CMK (cell line): ENCODE measurements at regions not wholly inside any gene's neighbourhood (a gene's known extent, or its start where the extent isn't known, plus 50 kb on each side); places are given as distances from the start of the nearest gene placed in this dataset.

Experiments
- DNase-seq: peaks from one replicate; pipeline ENCODE4 v3.0.0-alpha.2; 2010; ENCODE audit warnings: low read depth

DNA sequence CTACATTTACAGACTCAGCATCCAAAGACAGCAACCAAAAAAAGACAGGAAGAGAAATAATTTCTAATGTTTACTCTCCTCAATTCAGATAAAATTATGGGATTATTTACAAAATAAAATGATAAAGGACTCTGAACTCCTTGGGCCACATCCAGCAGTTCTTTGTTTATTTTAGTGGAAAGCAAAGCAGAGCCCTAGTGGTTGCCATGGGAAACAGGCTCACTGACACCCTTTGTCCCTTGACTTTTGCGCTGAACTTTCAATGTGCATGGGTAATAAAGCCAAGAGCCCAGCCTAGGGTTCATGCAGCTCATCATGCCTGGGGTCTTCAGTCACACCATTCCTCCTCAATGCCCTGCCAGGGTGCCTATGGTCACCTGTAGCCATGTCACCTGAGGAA, 442.6 kb upstream of the IGFBP3 start:
- DNase-seq: no peak

DNA sequence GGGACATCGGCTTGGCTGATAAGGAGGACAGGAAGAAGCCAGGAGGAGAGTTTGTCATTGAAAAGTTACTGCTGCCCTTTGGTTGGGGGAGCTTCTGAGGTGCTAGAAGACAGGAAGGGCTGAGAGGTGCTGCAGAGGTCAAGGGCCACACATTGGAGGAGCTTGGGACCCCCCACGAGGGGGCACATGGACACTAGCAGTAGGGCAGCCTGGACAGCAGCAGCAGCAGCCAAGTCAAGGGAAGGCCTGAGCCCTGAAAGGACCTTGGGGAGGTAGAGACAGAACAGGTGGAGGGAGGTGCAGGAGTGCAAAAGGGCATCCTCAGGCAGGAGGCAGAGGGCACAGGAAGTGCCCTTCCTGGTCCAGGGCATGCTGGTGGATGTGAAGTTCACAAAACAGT, 439.7 kb upstream of the IGFBP3 start:
- DNase-seq: no peak

DNA sequence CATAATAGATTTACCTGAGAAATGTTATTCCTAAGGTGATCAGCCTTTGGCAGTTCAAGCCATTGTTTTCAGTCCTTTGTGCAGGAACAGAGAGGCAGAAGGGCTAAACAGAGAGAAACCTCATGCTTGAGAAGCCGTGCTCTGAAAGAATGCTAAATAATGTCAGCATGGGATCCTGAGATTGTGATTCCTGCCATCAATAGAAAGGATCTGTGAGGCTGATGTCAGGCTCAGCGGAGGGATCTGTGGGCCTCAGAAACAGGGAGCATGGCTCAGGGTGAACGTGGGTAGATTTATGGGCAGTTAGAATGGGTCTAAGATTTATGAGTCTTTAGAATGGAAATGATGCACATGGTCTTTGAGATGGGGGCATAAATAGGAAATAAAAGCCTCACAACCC, 439.2 kb upstream of the IGFBP3 start:
- DNase-seq: no peak

DNA sequence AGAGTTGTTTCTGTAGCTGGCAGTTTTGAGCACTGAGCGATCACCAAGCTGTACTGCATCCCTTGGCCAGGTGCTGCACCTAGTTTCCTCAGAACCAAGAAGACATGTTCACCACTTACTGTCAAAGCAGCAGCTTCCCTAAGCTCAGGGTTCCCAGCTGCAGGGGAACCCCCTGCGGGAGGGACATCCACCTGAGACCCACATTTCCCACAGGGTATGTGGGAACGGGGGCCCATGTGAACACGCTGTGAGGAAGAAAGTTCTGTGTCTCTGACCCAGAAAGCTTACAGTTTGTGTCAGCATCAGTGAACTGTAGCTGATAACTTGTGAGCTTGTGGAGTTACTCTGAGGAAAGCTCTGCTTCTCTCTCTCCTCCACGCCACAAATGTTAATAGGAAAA, 436.8 kb upstream of the IGFBP3 start:
- DNase-seq: no peak

DNA sequence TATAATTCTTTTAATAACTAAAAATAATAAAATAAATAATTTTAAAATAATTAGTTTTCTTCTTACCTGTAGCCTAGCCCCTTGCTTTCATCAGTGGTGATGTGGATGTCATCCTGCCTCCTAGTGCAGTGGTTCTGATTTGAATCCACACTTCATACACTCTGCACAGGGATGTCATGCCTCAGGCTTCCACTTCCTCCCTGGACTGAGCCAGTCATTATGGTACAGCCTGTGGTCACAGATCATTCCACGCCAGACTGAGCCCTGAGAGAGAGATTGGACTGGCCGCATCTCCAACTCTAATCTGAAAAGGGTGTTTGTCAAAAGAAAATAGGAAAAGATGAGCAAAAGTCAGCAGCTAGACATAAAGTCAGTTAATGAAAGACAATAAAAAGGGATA, 436.2 kb upstream of the IGFBP3 start:
- DNase-seq: no peak

DNA sequence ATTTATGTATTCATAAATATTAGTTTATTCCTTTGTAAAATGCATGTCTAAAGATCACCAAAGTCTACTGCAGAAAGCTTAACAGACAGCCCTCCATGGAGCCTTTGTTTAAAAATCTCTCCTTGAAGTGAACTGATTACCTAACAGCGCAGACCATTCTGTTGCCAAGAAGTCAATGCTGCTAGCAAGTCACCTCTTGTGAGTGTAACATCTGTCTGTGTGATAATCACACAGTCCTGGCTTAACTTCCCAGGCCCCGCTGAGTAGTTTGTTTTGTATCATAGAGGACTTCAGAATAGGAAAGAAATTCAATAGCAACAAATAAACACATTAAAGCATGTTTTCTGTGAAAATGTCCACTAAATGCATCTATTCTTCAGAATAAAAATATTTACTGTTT, 435.3 kb upstream of the IGFBP3 start:
- DNase-seq: no peak

DNA sequence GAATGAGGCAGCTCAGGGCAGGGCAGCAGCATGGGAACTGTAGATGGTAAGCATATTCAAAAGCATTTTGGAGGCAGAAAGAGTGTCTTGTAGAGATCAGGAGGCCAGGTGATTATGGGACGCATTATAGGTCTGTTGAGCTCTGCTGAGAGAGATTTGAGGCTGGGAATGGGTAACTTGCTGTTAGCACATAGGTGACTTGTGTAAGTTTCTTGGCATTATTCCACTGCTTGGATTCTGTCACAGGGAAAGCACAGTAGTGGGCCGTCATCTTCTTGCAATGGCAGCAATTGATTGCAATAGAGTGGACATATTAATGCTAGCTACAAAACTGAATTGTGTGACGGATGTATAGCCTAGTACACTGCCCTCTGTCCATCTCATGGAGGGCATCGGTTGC, 434.3 kb upstream of the IGFBP3 start:
- no peak for DNase-seq

DNA sequence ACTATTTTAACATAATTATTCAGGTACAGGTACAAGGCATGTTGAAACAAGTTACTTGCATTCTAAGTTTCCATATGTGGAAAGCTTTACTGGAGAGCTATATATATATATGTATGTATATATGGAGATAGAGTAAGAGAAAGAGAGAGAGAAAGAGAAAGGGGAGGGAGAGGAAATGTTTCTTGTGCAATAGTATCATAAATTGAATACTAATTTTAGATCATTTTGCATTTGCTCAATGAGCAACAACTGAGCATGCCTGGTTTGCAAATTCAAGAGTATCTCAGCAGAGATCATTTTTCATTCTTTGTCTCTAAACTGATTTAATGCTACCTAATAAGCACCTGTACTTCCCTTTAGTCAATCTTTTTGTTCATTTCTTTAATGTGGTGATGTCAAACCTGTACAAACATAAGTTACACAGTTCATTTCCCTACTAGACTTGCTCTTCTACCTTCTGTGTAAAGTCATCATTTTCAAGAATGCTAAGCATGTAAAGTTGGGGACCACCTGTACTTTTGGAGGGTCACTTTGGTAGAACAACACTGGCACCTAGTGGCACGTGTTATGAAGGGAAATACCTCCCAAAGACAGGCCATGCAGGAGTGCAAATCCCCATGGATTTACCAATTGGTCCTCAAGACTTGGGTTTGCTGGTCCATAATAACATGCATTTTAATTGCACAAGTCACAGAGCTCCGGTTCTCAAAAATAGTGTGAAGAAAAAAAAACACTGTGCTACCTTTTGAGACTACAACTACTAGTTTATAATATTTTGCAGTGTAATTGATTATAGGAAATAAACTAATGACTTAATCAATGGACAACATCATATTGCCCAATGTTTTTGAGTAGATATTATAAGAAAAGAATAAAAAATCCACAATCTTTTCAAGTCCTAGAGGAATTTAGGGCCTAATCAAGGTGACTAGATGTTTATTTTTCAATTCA, 431.2 kb upstream of the IGFBP3 start:
- no peak for DNase-seq

DNA sequence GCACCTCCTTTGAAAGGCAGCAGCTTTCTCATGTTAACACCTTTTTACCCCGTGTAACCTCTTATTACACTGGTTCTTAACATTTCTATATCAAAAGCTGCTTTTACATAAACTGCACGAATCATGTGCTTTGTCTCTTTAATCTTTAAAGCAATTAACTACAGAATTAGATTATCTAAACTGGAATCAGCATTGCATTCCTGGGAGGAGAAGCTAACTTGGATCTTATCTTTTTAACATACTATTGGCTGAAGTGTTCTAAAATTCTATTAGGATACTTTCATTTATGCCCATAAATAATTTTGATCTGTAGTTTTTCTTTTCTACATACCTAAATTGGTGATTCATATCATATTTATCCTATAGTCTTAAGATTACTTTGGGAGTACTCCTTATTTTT, 428.4 kb upstream of the IGFBP3 start:
- no peak for DNase-seq

DNA sequence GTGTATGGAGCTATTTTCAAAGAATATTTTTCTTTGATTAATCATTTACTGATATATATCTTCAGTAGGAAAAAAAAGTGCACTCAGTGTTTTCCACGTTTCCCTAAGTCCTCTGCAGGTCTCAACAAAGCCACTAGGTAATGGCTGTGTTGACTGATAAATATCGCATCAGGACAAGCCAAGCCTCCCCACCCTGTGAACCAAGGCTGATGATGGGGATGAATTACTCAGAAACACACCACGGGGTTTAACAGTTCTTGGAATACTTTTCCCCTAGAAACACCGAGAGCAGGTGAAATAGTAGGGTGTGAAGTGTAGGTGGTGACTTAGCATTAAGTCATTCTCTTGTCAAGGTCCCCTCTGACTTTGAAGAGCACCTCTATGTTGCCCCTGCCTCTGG, 423.5 kb upstream of the IGFBP3 start:
- no peak for DNase-seq

DNA sequence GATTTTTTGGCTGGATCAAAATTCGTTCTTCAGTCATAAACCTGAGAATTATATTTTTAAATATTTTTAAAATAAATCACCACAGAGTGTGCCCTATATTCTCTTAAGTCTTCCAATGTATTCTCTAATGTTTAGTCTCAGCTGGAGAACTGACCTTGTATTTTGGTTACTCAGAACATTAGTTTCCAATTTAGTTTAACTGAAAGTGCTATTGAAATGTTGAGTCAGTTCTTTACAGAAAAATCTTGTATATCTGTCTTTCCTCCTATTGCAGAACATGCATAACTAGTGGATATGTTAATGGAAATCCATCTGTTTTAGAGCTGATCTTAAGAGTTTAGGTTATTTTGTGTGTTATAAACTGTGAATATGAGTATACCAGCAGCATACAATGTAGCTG, 422.7 kb upstream of the IGFBP3 start:
- no peak for DNase-seq

DNA sequence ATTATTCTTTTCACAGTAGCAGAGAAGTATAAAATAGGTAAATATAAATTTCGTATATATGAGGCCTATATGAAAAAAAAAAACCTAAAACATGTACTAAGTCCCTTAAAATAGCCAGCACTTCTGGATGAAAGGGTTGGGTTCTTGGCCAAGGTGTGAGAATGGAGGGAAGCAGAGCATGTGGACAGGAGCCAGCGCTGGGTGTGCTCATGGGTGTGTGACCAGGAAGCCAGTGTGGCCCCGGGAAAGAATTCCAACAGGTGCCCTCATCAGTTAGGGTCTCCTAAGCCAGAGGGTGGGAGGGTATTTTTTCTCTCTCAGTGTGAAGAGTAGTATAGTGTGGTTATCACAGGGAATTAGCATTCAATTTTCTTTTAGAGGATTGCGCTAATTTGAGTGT, 401.9 kb upstream of the IGFBP3 start:
- DNase-seq: no peak

DNA sequence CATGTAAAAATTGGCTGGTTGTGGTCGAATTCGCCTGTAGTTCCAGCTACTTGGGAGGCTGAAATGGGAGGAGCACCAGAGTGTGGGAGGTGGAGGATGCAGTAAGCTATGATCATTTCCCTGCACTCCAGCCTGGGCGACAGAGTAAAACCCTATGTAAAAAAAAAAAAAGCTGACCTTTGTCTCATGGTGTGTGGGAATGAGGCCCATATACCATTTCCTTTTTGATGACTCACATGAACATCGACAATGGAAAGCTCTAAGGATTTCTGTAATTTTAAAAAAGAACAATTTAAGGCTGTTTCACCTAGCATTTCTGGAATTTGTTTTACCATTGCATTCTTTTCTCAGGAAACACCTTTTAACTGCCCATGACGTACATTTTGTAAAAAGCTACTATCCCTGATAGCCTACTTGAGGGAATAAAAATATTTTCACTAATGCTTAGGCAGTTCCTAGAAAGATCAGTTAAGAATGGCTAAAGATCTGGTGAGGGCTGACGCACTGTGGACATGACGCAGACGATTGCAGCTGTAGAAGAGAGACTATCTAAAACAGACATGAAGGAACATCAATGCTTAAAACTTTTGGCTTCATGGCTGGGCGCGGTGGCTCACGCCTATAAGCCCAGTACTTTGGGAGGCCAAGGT, 400.6 kb upstream of the IGFBP3 start:
- no peak for DNase-seq

DNA sequence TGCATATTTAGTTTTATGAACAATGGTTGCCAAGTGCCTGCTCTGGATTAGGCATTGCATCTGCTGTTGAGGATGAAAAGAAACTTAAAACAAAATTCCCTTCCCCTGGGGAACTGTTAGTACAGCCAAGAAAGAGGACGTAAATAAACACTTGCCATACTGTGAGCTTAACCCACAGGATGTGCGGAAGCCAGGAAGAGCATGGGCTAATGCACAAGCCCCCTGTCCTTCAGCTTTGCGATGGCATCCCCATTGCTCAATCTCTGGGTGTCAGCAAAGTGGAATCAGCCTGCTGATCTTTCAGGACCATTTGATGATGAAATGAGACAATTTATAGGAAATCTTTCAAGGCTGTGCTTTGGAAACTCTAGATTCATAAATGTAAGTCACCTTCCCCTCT, 399.9 kb upstream of the IGFBP3 start:
- DNase-seq: no peak

DNA sequence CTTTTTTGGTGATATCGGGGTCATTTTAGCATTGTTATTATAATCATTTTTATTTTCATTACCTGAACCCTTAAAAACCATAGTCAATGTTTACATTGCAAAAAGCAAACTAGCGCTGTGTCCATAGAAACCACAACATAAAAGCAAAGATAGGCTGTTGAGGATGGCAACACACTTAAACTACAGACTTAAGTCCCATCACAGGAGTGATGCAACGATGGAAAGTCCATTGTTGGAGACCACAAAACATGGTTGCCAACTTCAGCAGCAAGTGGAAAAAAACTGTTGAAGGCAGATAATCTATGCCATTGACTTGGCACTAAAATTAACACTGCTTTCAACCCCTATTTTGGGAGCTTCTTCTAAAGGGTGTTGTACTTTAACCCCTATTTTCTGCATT, 398.8 kb upstream of the IGFBP3 start:
- no peak for DNase-seq

DNA sequence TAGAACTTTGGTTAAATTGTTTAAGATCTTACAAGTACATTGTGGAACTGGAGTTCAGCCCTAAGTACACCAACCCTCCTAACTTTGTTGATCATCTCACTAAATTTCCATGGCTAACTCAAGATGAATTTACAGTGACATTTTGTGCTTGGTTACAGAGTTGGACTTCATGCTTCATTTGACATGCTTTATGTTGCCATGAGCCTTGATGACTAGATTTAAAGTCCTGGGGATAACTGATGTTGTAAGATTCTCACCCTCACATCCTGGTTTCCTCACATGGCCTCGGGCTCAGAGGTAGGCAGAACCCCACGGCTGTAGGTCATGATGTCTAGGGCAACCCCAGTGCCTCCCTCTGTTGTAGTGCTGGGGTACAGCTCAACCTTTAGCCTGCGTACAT, 397.2 kb upstream of the IGFBP3 start:
- no peak for DNase-seq

DNA sequence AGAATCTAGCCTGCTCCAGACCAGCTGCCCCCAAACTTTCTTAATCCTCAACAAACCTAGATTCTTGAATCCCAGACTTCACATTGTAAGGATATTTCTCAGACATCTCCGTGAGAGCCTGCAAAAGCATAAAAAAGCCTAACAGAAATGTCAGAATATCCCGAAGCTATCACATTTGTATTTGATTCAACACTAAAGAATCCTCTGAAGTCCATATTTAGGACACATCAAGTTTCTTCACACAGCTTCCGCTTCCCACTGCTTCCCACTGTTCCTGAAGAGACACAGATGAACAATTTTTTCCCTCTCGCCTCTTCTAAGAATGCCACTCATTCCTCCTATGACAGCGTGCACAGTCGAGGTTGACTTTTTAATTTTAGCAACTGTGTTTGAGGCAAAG, 396.2 kb upstream of the IGFBP3 start:
- DNase-seq: no peak

DNA sequence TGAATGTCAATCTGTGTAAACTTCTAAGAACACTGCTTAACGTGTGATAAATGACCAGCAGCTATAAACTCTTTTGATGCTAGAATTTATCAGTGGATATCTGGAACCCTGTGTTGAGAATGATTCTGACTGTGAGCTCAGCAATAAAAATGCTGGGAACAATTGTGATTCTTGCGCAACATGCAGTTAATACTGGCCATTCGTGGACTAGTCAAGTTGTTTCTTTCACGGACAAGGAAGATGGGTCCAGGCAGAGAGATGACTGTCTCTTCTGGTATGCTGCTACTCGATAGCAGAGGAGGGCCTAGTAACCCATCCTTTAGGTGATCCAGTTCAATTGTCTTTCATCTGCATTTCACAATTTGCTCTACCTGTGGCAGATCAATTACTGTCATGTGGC, 394.8 kb upstream of the IGFBP3 start:
- no peak for DNase-seq

DNA sequence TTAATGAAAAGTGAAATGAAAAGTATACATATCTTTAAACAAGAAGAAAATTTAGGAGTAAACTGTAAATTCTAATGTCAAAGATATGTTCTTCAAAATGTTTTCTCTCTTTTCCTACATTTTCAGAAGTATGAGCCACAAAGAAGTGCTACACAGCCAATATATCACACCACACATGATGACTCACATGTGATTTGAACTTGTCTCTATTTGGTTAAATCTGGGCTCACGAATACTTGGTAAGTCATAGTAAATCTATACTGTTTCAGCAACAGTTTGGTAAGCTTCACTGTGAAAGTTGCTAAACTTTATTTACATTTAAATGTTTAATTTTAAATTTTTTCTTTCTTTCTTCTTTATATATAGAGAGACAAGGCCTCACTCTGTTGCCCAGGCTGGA, 380.6 kb upstream of the IGFBP3 start:
- no peak for DNase-seq

DNA sequence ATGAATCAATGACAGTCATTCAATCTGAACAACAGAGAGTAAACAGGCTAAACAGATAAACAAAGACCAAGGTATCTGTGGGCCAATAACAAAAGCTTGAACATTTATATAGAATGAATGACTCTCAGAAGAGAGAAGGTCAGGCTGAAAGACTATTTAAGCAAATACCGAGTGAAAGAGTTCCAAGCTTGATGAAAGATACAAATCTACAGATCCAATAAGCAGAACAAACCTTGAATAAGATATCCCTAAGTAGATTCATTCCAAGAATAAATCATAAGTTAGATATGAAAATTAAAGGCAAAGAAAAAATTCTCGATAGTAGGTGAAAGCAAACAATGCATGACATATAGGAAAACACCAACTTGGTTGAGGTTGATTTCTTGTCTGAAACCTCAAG, 376.4 kb upstream of the IGFBP3 start:
- DNase-seq: no peak

DNA sequence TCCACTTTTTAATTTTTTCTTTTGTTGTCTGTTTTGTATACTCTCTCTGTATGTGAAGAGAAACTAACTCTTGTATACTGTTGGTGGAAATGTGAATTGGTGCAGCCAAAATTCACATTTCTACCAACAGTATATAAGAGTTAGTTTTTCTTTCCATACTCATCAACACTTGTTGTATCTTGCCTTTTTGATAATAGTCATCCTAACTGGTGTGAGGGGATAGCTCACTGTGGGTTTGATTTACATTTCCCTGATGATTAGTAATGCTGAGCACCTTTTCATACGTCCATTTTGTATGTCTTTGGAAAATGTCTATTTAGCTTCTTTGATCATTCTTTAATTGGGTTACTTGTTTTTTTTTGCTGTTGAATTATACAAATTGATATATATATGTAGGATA, 375.5 kb upstream of the IGFBP3 start:
- no peak for DNase-seq

DNA sequence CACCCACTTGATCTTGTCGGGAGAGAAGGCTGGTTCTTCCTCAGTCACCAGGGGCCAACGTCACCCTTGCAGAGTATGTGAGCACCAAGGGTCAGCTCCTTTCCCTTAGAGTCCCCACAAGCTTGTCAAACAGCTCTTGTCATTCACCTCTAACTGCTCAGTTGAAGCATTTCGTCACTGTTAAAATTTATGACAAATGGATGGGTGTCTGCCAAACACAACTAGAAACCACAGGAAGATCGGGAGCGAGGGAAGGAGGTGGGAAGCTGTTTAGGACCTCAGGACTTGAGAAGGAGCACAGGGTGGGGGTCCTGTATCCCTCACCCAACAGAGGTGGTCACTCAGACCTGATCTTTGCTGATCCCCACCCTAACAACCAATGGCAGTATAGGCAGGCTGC, 373.3 kb upstream of the IGFBP3 start:
- DNase-seq: no peak

DNA sequence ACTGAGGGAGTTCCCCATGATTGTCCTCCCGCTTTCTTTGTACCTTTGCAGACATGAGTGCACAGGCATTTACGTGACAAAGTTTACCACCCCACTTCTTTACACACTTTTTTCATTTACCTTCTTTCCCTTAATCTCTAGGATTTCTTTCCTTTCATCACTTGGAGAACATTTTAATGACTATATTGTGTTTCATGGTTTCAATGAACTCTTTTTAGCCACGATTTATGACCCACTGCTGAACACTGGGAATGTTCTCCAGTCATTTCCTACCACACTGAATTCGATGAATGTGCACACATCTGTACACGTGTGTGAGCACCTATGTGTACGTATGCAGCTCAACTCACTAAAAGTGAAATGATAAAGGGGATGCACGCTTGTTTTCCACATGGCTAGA, 371.7 kb upstream of the IGFBP3 start:
- no peak for DNase-seq

DNA sequence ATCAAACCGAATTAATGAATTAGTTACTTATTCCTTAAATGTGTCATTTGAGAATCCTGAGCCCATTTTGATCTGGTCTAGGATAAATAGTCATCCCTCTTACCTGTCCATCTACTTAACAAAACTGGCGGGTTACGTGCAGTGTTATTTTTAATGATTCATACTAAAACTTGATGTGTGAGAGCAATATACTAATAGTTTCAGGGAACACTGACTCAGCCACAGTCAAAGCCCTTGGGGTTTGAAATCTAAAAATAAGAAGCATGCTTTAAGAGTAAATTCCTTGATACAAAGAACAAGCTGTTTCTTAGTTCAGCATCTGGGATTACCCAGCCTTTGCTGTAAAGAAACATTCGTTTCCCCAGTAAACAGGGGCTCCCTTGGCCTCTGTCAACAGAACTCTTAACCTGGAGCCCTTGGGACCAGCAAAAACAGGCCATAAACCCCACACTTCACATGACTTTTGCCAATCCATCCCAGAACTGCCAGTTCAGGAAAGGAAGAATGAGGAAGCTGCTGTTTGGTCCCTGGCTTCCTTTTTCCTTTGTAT, 370.6 kb upstream of the IGFBP3 start:
- DNase-seq: no peak
